Activated CD8-positive, alpha-beta memory T cell treated with anti-CD3 and anti-CD28 coated beads for 48 hours (primary cell): ENCODE measurements at regions not wholly inside any gene's neighbourhood (a gene's known extent, or its start where the extent isn't known, plus 50 kb on each side); places are given as distances from the start of the nearest gene placed in this dataset.
"Not testable (repeated sequence)": the region's sequence is repeated elsewhere in the genome, so short reads cannot be mapped to it uniquely, and the experiment has no call there.

Experiments
- DNase-seq, 3 experiments: peaks; one replicate each; pipeline ENCODE4 v3.0.0-alpha.2; 2020; ENCODE audit warnings: low read depth in 2 of 3, low spot score in 2 of 3

DNA sequence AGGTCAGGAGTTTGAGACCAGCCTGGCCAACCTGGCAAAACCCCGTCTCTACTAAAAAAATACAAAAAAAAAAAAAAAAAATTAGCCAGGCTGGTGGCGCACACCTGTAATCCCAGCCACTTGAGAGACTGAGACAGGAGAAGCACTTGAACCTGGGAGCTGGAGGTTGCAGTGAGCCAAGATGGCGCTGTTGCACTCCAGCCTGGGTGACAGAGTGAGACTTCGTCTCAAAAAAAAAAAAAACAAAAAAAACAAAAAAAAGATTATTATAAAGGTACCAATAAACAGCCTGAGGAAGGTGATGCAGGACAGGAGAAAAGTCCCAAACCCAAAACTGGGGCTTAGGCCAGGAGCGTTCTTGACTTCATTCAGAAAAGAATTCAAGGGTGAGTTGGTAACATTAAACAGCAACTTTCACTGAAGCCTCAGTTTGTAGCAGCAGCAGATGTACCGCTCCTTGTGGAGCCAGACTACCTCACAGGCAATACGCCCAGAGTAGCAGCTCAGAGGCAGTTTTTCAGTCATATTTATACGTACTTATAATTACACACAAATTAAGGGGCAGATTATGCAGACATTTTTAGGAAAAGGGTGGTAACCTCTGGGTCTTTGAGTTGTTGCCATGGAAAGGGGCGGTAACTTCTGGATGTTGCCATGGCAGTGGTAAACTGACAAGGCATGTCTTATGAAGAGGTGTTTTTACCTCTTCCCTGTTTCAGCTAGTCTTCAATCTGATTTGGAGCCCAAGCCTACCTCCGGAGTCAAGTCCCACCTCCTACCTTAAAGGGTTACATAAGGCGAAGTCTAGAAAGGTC lies 1596.6 kb upstream of the CELF4 start:
- no peak for DNase-seq

GRCh38 chr18:39149211-39149806 lies 1583.7 kb upstream of the CELF4 start:
- DNase-seq = no peak

- no peak for DNase-seq
Observed at GRCh38 chr18:39134255-39134654, 1568.7 kb upstream of the CELF4 start.

GRCh38 chr18:39127538-39127937 lies 1561.9 kb upstream of the CELF4 start:
- DNase-seq = not testable (repeated sequence)

- DNase-seq = no peak
Observed at GRCh38 chr18:39113790-39114189, 1548.2 kb upstream of the CELF4 start.

- DNase-seq = no peak
Observed at GRCh38 chr18:39105104-39105503, 1539.5 kb upstream of the CELF4 start.

GRCh38 chr18:39072970-39073369 lies 1507.4 kb upstream of the CELF4 start:
- DNase-seq = no peak

GRCh38 chr18:39062426-39062825 lies 1496.8 kb upstream of the CELF4 start:
- no peak for DNase-seq

- DNase-seq = no peak
Observed at GRCh38 chr18:39058386-39059000, 1492.9 kb upstream of the CELF4 start.

DNA sequence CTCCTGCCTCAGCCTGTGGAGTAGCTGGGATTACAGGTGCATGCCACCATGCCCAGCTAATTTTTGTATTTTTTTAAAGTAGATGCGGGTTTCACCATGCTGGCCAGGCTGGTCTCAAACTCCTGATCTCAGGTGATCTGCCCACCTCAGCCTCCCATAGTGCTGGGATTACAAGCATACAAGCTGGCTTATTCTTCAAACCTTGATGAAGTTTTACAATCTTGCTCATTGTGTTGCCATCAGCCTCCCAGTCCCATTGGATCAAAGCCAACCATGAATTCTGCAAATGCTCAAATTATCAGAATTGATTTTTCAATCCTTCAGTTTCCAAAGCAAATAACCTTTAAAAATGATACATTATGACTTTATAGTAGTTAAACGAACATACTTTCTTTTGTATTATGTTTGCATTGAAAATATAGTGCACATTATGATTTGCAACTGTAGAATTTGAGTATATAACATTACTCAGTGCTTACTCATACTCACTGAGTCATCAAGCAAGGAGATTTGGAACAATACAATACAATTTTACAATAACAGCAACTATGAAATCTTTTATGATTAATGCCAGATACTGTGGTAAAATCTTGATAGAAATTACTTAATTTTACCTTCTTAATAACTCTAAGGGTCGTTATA lies 1491.9 kb upstream of the CELF4 start:
- DNase-seq = no peak

GRCh38 chr18:39053571-39053970 lies 1488.0 kb upstream of the CELF4 start:
- DNase-seq = no peak

GRCh38 chr18:39051013-39051412 lies 1485.4 kb upstream of the CELF4 start:
- no peak for DNase-seq

DNA sequence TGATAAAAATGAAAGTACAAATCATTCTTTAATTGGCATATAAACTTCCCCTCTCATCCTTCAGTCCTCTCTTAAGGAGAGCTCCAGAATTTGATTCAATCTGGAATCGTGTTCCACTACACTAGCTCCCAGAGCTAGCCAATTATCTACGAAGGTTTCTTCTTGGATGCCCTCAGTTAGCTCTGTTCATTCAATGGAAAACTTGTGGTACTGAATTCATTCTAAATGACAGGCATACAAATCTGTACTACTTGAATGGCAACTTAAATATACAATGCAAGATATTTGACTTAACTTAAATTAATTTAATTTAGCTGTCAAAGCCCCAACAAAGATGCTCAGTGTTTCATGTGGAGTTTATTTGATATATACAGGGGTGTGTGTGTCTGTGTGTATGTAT lies 1474.2 kb upstream of the CELF4 start:
- DNase-seq = no peak

GRCh38 chr18:39037925-39038324 lies 1472.3 kb upstream of the CELF4 start:
- no peak for DNase-seq

DNA sequence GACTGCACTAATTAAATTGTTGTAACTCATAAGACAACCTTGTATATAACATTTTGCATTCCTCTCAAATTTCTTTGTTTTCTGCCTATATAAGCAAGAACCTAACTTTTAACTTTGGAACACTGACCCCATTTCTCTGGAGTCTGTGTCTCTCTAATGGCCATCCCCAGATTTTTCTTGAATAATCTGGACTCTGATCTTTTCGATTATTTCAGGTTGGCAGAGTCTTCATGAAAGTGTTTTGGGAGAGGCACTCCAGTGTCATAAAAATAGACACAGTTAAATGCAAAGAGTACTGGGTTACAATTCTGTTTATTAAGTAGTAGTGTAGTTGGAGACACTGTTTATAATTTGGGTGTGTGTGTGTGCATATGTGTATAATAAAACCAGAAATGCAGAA lies 1467.7 kb upstream of the CELF4 start:
- DNase-seq = no peak

- DNase-seq = no peak
Observed at GRCh38 chr18:39031647-39032046, 1466.0 kb upstream of the CELF4 start.

DNA sequence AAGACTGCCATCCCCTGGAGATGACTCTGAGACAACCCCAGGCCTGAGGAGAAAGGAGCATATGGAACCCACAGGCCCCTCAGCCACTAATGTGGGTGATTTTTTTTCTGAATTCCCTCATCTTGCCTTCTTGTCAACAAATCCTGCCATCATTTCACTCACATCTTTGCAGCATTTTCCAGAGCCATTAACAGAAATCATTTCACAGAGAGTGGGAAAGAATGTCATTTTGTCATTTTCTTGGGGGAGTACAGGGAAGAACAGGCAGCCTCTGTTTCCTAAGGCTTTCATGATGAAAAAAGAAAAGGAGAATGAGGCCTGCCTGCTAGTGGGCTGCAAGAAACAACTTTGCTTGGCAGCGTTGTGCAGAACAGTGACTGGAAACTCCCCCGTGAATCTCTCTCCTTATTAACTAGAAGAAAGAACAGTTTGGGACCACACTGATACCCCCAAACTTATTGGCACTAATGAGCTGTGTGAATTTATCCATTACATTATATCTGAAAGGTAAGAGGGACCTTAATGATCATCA lies 1464.6 kb upstream of the CELF4 start:
- no peak for DNase-seq

DNA sequence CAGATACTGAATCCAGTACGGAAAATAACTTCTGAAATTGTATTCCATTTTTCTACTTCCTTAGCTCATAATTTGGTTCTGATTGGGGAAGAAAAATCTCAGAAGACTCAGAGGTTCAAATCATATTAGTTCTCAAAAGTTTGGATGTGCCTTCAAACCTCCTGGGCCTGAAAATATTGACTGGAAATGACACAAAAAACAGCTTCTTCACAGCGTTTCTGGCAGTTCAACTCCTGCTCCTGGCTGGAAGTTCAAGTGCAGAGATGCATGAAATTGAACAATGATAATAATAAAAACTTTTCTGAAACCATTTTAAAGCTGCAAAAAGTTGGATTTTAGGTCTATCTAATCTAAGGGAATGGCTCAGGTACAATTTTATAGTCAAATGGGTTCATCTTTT lies 1459.9 kb upstream of the CELF4 start:
- DNase-seq = no peak

GRCh38 chr18:39019989-39020388 lies 1454.4 kb upstream of the CELF4 start:
- DNase-seq = no peak

GRCh38 chr18:39007031-39007902 lies 1441.7 kb upstream of the CELF4 start:
- DNase-seq = no peak

- DNase-seq = no peak
Observed at GRCh38 chr18:38996056-38996455, 1430.5 kb upstream of the CELF4 start.
